K562 (cell line): ENCODE measurements at regions not wholly inside any gene's neighbourhood (a gene's known extent, or its start where the extent isn't known, plus 50 kb on each side); places are given as distances from the start of the nearest gene placed in this dataset.

ENCODE experiments used
- ATAC-seq: fragments of 200-7000 bp; cut with Tn5 transposase; 3 replicates; pipeline ENCODE4 v1.9.1; 2020; ENCODE audit warnings: moderate library complexity
- BruUV-seq: library from RNA; stranded (reverse); fragments of 400-500 nt; replicated peaks from 2 replicates; lab custom pipeline; 2021; lab: Mats Ljungman, UMichigan
- CTCF ChIA-PET: fragments of 300-600 bp; formaldehyde crosslinking; extraction: SDS; loops from one replicate; lab custom pipeline; 2021; ENCODE audit warnings: low intra/inter-chr PET ratio; lab: Yijun Ruan, JAX
- POLR2A ChIA-PET: fragments of 300-600, 350-650 bp; sonication (Branson Sonifier 250); formaldehyde crosslinking; extraction: SDS; loops from one replicate; lab custom pipeline; 2021; ENCODE audit warnings: antibody characterized with exemption, inconsistent platforms; lab: Yijun Ruan, JAX
- DNase-seq, 4 experiments: peaks; one replicate each; pipeline versions ENCODE4 v3.0.0 to v3.0.0-alpha.2; 2011 to 2018; ENCODE audit warnings: low spot score in 3 of 4, mixed read lengths in 3 of 4; ENCODE audit errors: extremely low read depth in 1 of 4
- FAIRE-seq: peaks from 2 replicates; lab custom pipeline; 2011; peaks lifted over from hg19 to GRCh38; lab: Jason Lieb, UNC
- H2AFZ ChIP-seq: 2 replicates; pipeline ENCODE4 v1.6.0; 2011; ENCODE audit warnings: low read depth, low read length, control low read depth, inconsistent platforms
- H3K27ac ChIP-seq: fragments of 200-600 bp; 3 replicates; pipeline ENCODE4 v1.8.0; 2011; ENCODE audit warnings: low read depth, mild to moderate bottlenecking, control low read depth, inconsistent platforms, low read length, moderate library complexity, mixed read lengths; ENCODE audit errors: extremely low read depth
- H3K27me3 ChIP-seq, 2 experiments: fragments of 300-600 bp in 1 of 2; 2 replicates in 1 of 2; 3 replicates in 1 of 2; pipeline versions ENCODE4 v1.6.0 to v1.8.0; 2011; ENCODE audit warnings: inconsistent platforms in 2 of 2, low read length in 2 of 2, mild to moderate bottlenecking in 1 of 2, mixed read lengths in 1 of 2, moderate library complexity in 1 of 2; ENCODE audit not compliant: control insufficient read depth in 2 of 2, insufficient read depth in 2 of 2
- H3K36me3 ChIP-seq: fragments of 300-600 bp; 3 replicates; pipeline ENCODE4 v1.8.0; 2011; ENCODE audit warnings: mild to moderate bottlenecking, low read length, inconsistent platforms; ENCODE audit not compliant: control insufficient read depth, insufficient read depth
- H3K4me1 ChIP-seq, 2 experiments: fragments of 200-600 bp in 1 of 2; replicated peaks in 1 of 2; 2 replicates in 1 of 2; 3 replicates in 1 of 2; pipeline versions ENCODE4 v1.5.1 to v1.8.0; 2011; ENCODE audit warnings: inconsistent platforms in 2 of 2, low read length in 2 of 2, mild to moderate bottlenecking in 1 of 2, mixed read lengths in 1 of 2, moderate library complexity in 1 of 2; ENCODE audit not compliant: control insufficient read depth in 2 of 2, insufficient read depth in 2 of 2
- H3K4me2 ChIP-seq: 2 replicates; pipeline ENCODE4 v1.6.1; 2011; ENCODE audit warnings: low read length, control low read depth, inconsistent platforms, mixed read lengths; ENCODE audit not compliant: insufficient read depth
- H3K4me3 ChIP-seq: fragments of 200-600 bp; sonication (generic), shearing (Covaris generic); 2 replicates; pipeline ENCODE4 v1.5.1; 2016; ENCODE audit warnings: control low read depth, inconsistent platforms
- H3K79me2 ChIP-seq: fragments of 200-600 bp; 3 replicates; pipeline ENCODE4 v1.8.0; 2011; ENCODE audit warnings: low read length, inconsistent platforms; ENCODE audit not compliant: control insufficient read depth, insufficient read depth
- H3K9ac ChIP-seq, 2 experiments: 2 replicates each; pipeline versions ENCODE4 v1.6.0 to v1.6.1; 2011; ENCODE audit warnings: low read depth in 2 of 2, low read length in 2 of 2, control low read depth in 1 of 2, inconsistent platforms in 1 of 2, mild to moderate bottlenecking in 1 of 2, mixed read lengths in 1 of 2; ENCODE audit not compliant: insufficient read depth in 1 of 2
- H3K9me1 ChIP-seq: one replicate; pipeline ENCODE4 v1.6.0; 2011; ENCODE audit warnings: inconsistent platforms, mild to moderate bottlenecking, low read length, moderate library complexity; ENCODE audit not compliant: control insufficient read depth, insufficient read depth
- H3K9me3 ChIP-seq: replicated peaks from 2 replicates; pipeline ENCODE4 v1.5.1; 2011; ENCODE audit warnings: low read depth, low read length, inconsistent platforms; ENCODE audit not compliant: control insufficient read depth, insufficient read depth
- H4K20me1 ChIP-seq: replicated peaks from 2 replicates; pipeline ENCODE4 v1.6.1; 2011; ENCODE audit warnings: low read length, inconsistent platforms, mixed read lengths; ENCODE audit not compliant: control insufficient read depth, insufficient read depth
- ARHGAP35 ChIP-seq: fragments of 450-650 bp; IDR thresholded peaks from 2 replicates; pipeline ENCODE4 v1.6.1; 2018; ENCODE audit not compliant: partially characterized antibody
- E2F1 ChIP-seq: sonication (generic); formaldehyde crosslinking; IDR thresholded peaks from 2 replicates; pipeline ENCODE4 v1.8.1; 2023; ENCODE audit warnings: mild to moderate bottlenecking, missing genetic modification reagents, moderate library complexity
- KLF10 ChIP-seq: fragments of 250-450 bp; sonication (Bioruptor Pico); IDR thresholded peaks from 2 replicates; pipeline ENCODE4 v1.6.1; 2021; ENCODE audit warnings: matching md5 sums
- LEF1 ChIP-seq: fragments of 450-650 bp; IDR thresholded peaks from 2 replicates; pipeline ENCODE4 v1.6.1; 2016; ENCODE audit warnings: mild to moderate bottlenecking
- MAFG ChIP-seq: fragments of 450-650 bp; conservative IDR thresholded peaks from 2 replicates; pipeline ENCODE4 v1.6.1; 2016; ENCODE audit warnings: missing genetic modification characterization, missing compliant biosample characterization
- MYNN ChIP-seq, 2 experiments: sonication (generic); formaldehyde crosslinking in 1 of 2; IDR thresholded peaks; 2 replicates each; pipeline versions ENCODE4 v1.5.0 to v1.6.1; 2016 to 2020; ENCODE audit warnings: antibody characterized with exemption in 1 of 2, missing genetic modification reagents in 1 of 2
- NCOA2 ChIP-seq, 2 experiments: fragments of 450-650 bp; IDR thresholded peaks; 2 replicates each; pipeline ENCODE4 v1.6.1; 2018; ENCODE audit warnings: mild to moderate bottlenecking in 2 of 2, moderate library complexity in 1 of 2; ENCODE audit not compliant: partially characterized antibody in 2 of 2
- RBM14 ChIP-seq: fragments of 200-400 bp; formaldehyde crosslinking; IDR thresholded peaks from 2 replicates; pipeline ENCODE4 v1.6.1; 2018; ENCODE audit warnings: low read depth, mild to moderate bottlenecking, low read length, moderate library complexity, borderline replicate concordance; ENCODE audit not compliant: insufficient read depth
- SRSF9 ChIP-seq: fragments of 200-400 bp; formaldehyde crosslinking; IDR thresholded peaks from 2 replicates; pipeline ENCODE4 v1.6.1; 2017; ENCODE audit warnings: low read depth, low read length, borderline replicate concordance
- TCF7 ChIP-seq: sonication (generic); IDR thresholded peaks from 2 replicates; pipeline ENCODE4 v1.6.1; 2016; ENCODE audit warnings: antibody characterized with exemption, borderline replicate concordance
- TCFL5 ChIP-seq: fragments of 250-450 bp; sonication (Bioruptor Pico); conservative IDR thresholded peaks from 2 replicates; pipeline ENCODE4 v1.6.1; 2021; ENCODE audit warnings: mild to moderate bottlenecking, moderate library complexity, matching md5 sums
- TOE1 ChIP-seq, 2 experiments: fragments of 450-650 bp in 1 of 2; sonication (generic) in 1 of 2; formaldehyde crosslinking in 1 of 2; IDR thresholded peaks; 2 replicates each; pipeline versions ENCODE4 v1.7.1 to v1.8.0; 2016 to 2022; ENCODE audit warnings: borderline replicate concordance in 2 of 2, mild to moderate bottlenecking in 2 of 2, antibody characterized with exemption in 1 of 2, inconsistent platforms in 1 of 2, low read depth in 1 of 2, missing genetic modification reagents in 1 of 2, moderate library complexity in 1 of 2
- TSHZ1 ChIP-seq: fragments of 250-450 bp; sonication (Bioruptor Pico); IDR thresholded peaks from 2 replicates; pipeline ENCODE4 v1.4.0; 2020; ENCODE audit warnings: mild to moderate bottlenecking, moderate library complexity
- ZBTB8A ChIP-seq: fragments of 450-650 bp; IDR thresholded peaks from 2 replicates; pipeline ENCODE4 v1.6.1; 2018; ENCODE audit warnings: mild to moderate bottlenecking, moderate library complexity; ENCODE audit not compliant: partially characterized antibody
- ZNF511 ChIP-seq: sonication (generic); formaldehyde crosslinking; IDR thresholded peaks from 2 replicates; pipeline ENCODE4 v1.8.0; 2022; ENCODE audit warnings: mild to moderate bottlenecking, missing genetic modification reagents
- ZNF586 ChIP-seq: fragments of 450-650 bp; formaldehyde crosslinking; conservative IDR thresholded peaks from 2 replicates; pipeline ENCODE4 v1.4.0; 2020; ENCODE audit warnings: mild to moderate bottlenecking, moderate library complexity
- ZNF717 ChIP-seq: fragments of 250-450 bp; sonication (Bioruptor Pico); IDR thresholded peaks from 2 replicates; pipeline ENCODE4 v1.5.0; 2021
- WGBS: fragments of 100-300 bp; shearing (Covaris generic); methylation state at CpG from one replicate; pipeline ENCODE4 v1.1.6; 2016; ENCODE audit warnings: low coverage, mixed read lengths; ENCODE audit not compliant: insufficient coverage; ENCODE audit errors: missing lambda C conversion rate; 5-methylcytosine and 5-hydroxymethylcytosine counted together
- in situ Hi-C: fragments of 300-500 bp; cut with MboI; formaldehyde crosslinking; loops from 4 replicates; pipeline ENCODE4 v1.15.0; 2018; ENCODE audit warnings: inconsistent platforms, mixed read lengths
- intact Hi-C: fragments of 100-400 bp; cut with micrococcal nuclease; formaldehyde crosslinking; loops from 2 replicates; pipeline ENCODE4 v1.14.2; 2022

GRCh38 chr3:30438126-30438525 lies 168.3 kb upstream of the TGFBR2 start:
- DNase-seq (no peak), FAIRE-seq (no peak), ATAC-seq (no peak)
- no peak overlapping the region for H2AFZ ChIP-seq
- H3K9ac ChIP-seq, result no peak overlapping the region
- CTCF ChIA-PET, result no interaction called here
- H3K4me1 ChIP-seq, result no peaks in the 10 kb centered on the region
- intact Hi-C loops, result no loop called here
- H3K79me2 ChIP-seq, result no peaks in the 10 kb centered on the region
- H3K27me3 ChIP-seq, result no peaks in the 10 kb centered on the region
- no peaks in the 10 kb centered on the region for H4K20me1 ChIP-seq
- no peak overlapping the region for H3K27ac ChIP-seq
- no peaks in the 10 kb centered on the region for H3K9me1 ChIP-seq
- no peak overlapping the region for H3K4me2 ChIP-seq
- 0% methylated on average over 2 of the region's 2 CpGs for WGBS
- no peaks in the 10 kb centered on the region for H3K36me3 ChIP-seq
- H3K4me3 ChIP-seq, result no peak overlapping the region
- POLR2A ChIA-PET, result no interaction called here
- in situ Hi-C loops, result no loop called here
- no TSS peak for BruUV-seq
- H3K9me3 ChIP-seq, result no peaks in the 10 kb centered on the region
- TF ChIP-seq TOE1 (IDR thresholded peaks at IDR 0.05; ENCODE audit: borderline replicate concordance), result no peak
- TF ChIP-seq TOE1 (CRISPR knock-in tag; IDR thresholded peaks at IDR 0.05; ENCODE audit: borderline replicate concordance, low read depth), result no peak
- no peak for TF ChIP-seq SRSF9
- no peak for TF ChIP-seq ZBTB8A
- TF ChIP-seq NCOA2 (IDR thresholded peaks at IDR 0.05; ENCODE audit: partially characterized antibody in 2 of 2), result no peak
- TF ChIP-seq RBM14, result no peak
- no peak for TF ChIP-seq ARHGAP35
- no peak for TF ChIP-seq TCF7
- TF ChIP-seq KLF10 (CRISPR knock-in tag), result no peak
- TF ChIP-seq ZNF586 (CRISPR knock-in tag), result no peak
- TF ChIP-seq TCFL5 (CRISPR knock-in tag), result no peak
- TF ChIP-seq MYNN (IDR thresholded peaks at IDR 0.05), result no peak
- no peak for TF ChIP-seq MYNN (CRISPR knock-in tag; IDR thresholded peaks at IDR 0.05)
- no peak for TF ChIP-seq MAFG (tag)
- no peak for TF ChIP-seq ZNF511 (CRISPR knock-in tag)
- TF ChIP-seq E2F1, result no peak
- no peak for TF ChIP-seq LEF1
- no peak for TF ChIP-seq TSHZ1 (CRISPR knock-in tag)
- TF ChIP-seq ZNF717 (CRISPR knock-in tag), result no peak
